IMR-90 (cell line): ENCODE measurements at regions not wholly inside any gene's neighbourhood (a gene's known extent, or its start where the extent isn't known, plus 50 kb on each side); places are given as distances from the start of the nearest gene placed in this dataset.

Experiments used
- ATAC-seq: fragments of 200-7000 bp; cut with Tn5 transposase; 2 replicates; pipeline ENCODE4 v1.9.1; 2020; ENCODE audit warnings: low read depth, mild to moderate bottlenecking, moderate library complexity
- BruUV-seq: library from RNA; stranded (reverse); fragments of 400-500 nt; replicated peaks from 2 replicates; lab custom pipeline; 2021; lab: Mats Ljungman, UMichigan
- CTCF ChIA-PET: fragments of 300-600 bp; formaldehyde crosslinking; extraction: SDS; loops from one replicate; lab custom pipeline; 2021; ENCODE audit warnings: antibody characterized with exemption; lab: Yijun Ruan, JAX
- POLR2A ChIA-PET: fragments of 300-600 bp; sonication (Branson Sonifier 250); formaldehyde crosslinking; loops from one replicate; lab custom pipeline; 2022; ENCODE audit warnings: antibody characterized with exemption; ENCODE audit not compliant: unreplicated experiment; lab: Charles Lee
- DNase-seq: peaks from one replicate; pipeline ENCODE4 v3.0.0; 2013
- H2AFZ ChIP-seq: replicated peaks from 2 replicates; pipeline ENCODE3; 2013; ENCODE audit warnings: low read length, mild to moderate bottlenecking; ENCODE audit not compliant: poor library complexity
- H2AK5ac ChIP-seq: 2 replicates; pipeline ENCODE4 v1.6.1; 2013; ENCODE audit warnings: low read depth, low read length, inconsistent platforms
- H2AK9ac ChIP-seq: replicated peaks from 2 replicates; pipeline ENCODE3; 2013; ENCODE audit warnings: mild to moderate bottlenecking, low read depth, low read length, moderate library complexity; ENCODE audit not compliant: poor library complexity
- H2BK120ac ChIP-seq: 2 replicates; pipeline ENCODE4 v1.6.1; 2013; ENCODE audit warnings: low read depth, low read length, inconsistent platforms
- H2BK15ac ChIP-seq: 3 replicates; pipeline ENCODE4 v1.6.1; 2013; ENCODE audit warnings: low read depth, low read length, inconsistent platforms
- H2BK20ac ChIP-seq: 2 replicates; pipeline ENCODE4 v1.6.1; 2013; ENCODE audit warnings: low read depth, mild to moderate bottlenecking, inconsistent platforms, low read length, moderate library complexity
- H2BK5ac ChIP-seq: 2 replicates; pipeline ENCODE4 v1.6.1; 2013; ENCODE audit warnings: mild to moderate bottlenecking, low read depth, low read length, inconsistent platforms; ENCODE audit not compliant: poor library complexity, severe bottlenecking
- H3K14ac ChIP-seq: replicated peaks from 2 replicates; pipeline ENCODE4 v1.6.1; 2013; ENCODE audit warnings: low read depth, low read length, inconsistent platforms
- H3K18ac ChIP-seq: 2 replicates; pipeline ENCODE4 v1.6.1; 2013; ENCODE audit warnings: low read depth, low read length, control low read depth
- H3K23ac ChIP-seq: 2 replicates; pipeline ENCODE4 v1.6.1; 2013; ENCODE audit warnings: low read depth, low read length, inconsistent platforms
- H3K27ac ChIP-seq: 2 replicates; pipeline ENCODE4 v1.5.1; 2013; ENCODE audit warnings: mild to moderate bottlenecking, control low read depth, low read length; ENCODE audit not compliant: insufficient read depth
- H3K27me3 ChIP-seq: 2 replicates; pipeline ENCODE4 v1.6.1; 2013; ENCODE audit warnings: low read length; ENCODE audit not compliant: control insufficient read depth, insufficient read depth
- H3K36me3 ChIP-seq: 2 replicates; pipeline ENCODE4 v1.6.1; 2013; ENCODE audit warnings: low read length, mixed read lengths; ENCODE audit not compliant: control insufficient read depth, insufficient read depth
- H3K4ac ChIP-seq: 2 replicates; pipeline ENCODE4 v1.6.1; 2013; ENCODE audit warnings: low read depth, low read length, inconsistent platforms
- H3K4me1 ChIP-seq: 2 replicates; pipeline ENCODE4 v1.6.1; 2013; ENCODE audit warnings: low read length, mixed read lengths; ENCODE audit not compliant: control insufficient read depth, insufficient read depth
- H3K4me2 ChIP-seq: 2 replicates; pipeline ENCODE4 v1.6.1; 2013; ENCODE audit warnings: low read depth, mild to moderate bottlenecking, control low read depth, low read length, moderate library complexity
- H3K4me3 ChIP-seq: 2 replicates; pipeline ENCODE4 v1.5.1; 2013; ENCODE audit warnings: low read depth, mild to moderate bottlenecking, control low read depth, low read length, moderate library complexity; ENCODE audit not compliant: insufficient read depth
- H3K56ac ChIP-seq: 2 replicates; pipeline ENCODE4 v1.6.1; 2013; ENCODE audit warnings: low read length, inconsistent platforms; ENCODE audit not compliant: insufficient read depth; ENCODE audit errors: extremely low read depth
- H3K79me1 ChIP-seq, 2 experiments: 2 replicates each; pipeline ENCODE4 v1.6.1; 2013; ENCODE audit warnings: low read length in 2 of 2, inconsistent platforms in 1 of 2, low read depth in 1 of 2
- H3K9ac ChIP-seq: 2 replicates; pipeline ENCODE4 v1.6.1; 2013; ENCODE audit warnings: low read depth, low read length, control low read depth
- H3K9me1 ChIP-seq: 2 replicates; pipeline ENCODE4 v1.6.1; 2013; ENCODE audit warnings: low read length, inconsistent platforms; ENCODE audit not compliant: insufficient read depth
- H3K9me3 ChIP-seq: 2 replicates; pipeline ENCODE4 v1.6.1; 2013; ENCODE audit warnings: low read length; ENCODE audit not compliant: control insufficient read depth, insufficient read depth
- H4K20me1 ChIP-seq: 2 replicates; pipeline ENCODE4 v1.6.1; 2013; ENCODE audit warnings: low read length, inconsistent platforms; ENCODE audit not compliant: insufficient read depth
- H4K5ac ChIP-seq: 2 replicates; pipeline ENCODE4 v1.6.1; 2013; ENCODE audit warnings: mild to moderate bottlenecking, low read depth, low read length, control low read depth
- H4K8ac ChIP-seq, 2 experiments: 2 replicates each; pipeline ENCODE4 v1.6.1; 2013; ENCODE audit warnings: low read depth in 2 of 2, low read length in 2 of 2, control low read depth in 1 of 2, inconsistent platforms in 1 of 2
- H4K91ac ChIP-seq: 2 replicates; pipeline ENCODE4 v1.6.1; 2013; ENCODE audit warnings: low read depth, low read length, inconsistent platforms; ENCODE audit not compliant: insufficient read depth
- CHD1 ChIP-seq: IDR thresholded peaks from 2 replicates; pipeline ENCODE4 v1.6.1; 2012; ENCODE audit warnings: low read depth, low read length, improper control_type of control experiment
- CTCF ChIP-seq: conservative IDR thresholded peaks from 2 replicates; pipeline ENCODE4 v1.5.1; 2012; ENCODE audit warnings: mild to moderate bottlenecking, low read depth, low read length, improper control_type of control experiment
- MAZ ChIP-seq: IDR thresholded peaks from 2 replicates; pipeline ENCODE4 v1.6.1; 2012; ENCODE audit warnings: low read depth, mild to moderate bottlenecking, low read length, improper control_type of control experiment, moderate library complexity, borderline replicate concordance
- MXI1 ChIP-seq: IDR thresholded peaks from 2 replicates; pipeline ENCODE4 v1.6.1; 2012; ENCODE audit warnings: low read depth, mild to moderate bottlenecking, low read length, moderate library complexity, borderline replicate concordance
- POLR2A ChIP-seq: IDR thresholded peaks from 2 replicates; pipeline ENCODE4 v1.6.1; 2012; ENCODE audit warnings: mild to moderate bottlenecking, low read depth, low read length
- RAD21 ChIP-seq: IDR thresholded peaks from 2 replicates; pipeline ENCODE4 v1.6.1; 2012; ENCODE audit warnings: low read length, improper control_type of control experiment
- RFX5 ChIP-seq: IDR thresholded peaks from 2 replicates; pipeline ENCODE4 v1.8.0; 2012; ENCODE audit warnings: low read depth, mild to moderate bottlenecking, low read length, moderate library complexity
- SMC3 ChIP-seq: fragments of 150-350 bp; IDR thresholded peaks from 2 replicates; pipeline ENCODE4 v1.6.1; 2016; ENCODE audit warnings: low read depth, mild to moderate bottlenecking, antibody characterized with exemption, low read length, moderate library complexity
- USF2 ChIP-seq: fragments of 150-350 bp; IDR thresholded peaks from 2 replicates; pipeline ENCODE4 v1.6.1; 2017; ENCODE audit warnings: mild to moderate bottlenecking, antibody characterized with exemption, low read length, low read depth
- WGBS, 2 experiments: methylation state at CpG; one replicate each; pipeline versions ENCODE4 v1.1.5 to v1.1.7; 2013; ENCODE audit warnings: missing lambda C conversion rate in 2 of 2; ENCODE audit not compliant: insufficient read length in 1 of 2; ENCODE audit errors: extremely low coverage in 2 of 2; 5-methylcytosine and 5-hydroxymethylcytosine counted together
- dilution Hi-C: fragments of 300-500 bp; cut with HindIII; formaldehyde crosslinking; loops from one replicate; pipeline ENCODE4 v1.14.3; 2018; ENCODE audit warnings: low sequenced_read_pairs; ENCODE audit not compliant: unreplicated experiment
- in situ Hi-C: fragments of 300-500 bp; cut with MboI; formaldehyde crosslinking; loops from 3 replicates; pipeline ENCODE4 v1.14.3; 2019; ENCODE audit warnings: low sequenced_read_pairs, inconsistent platforms, mixed read lengths
- intact Hi-C: fragments of 100-400 bp; cut with micrococcal nuclease; formaldehyde crosslinking; loops from 2 replicates; pipeline ENCODE4 v1.10.0; 2022

GRCh38 chr12:42946871-42947381, 357.4 kb upstream of the PRICKLE1 start:
- Histone ChIP-seq H3K9me3 (peaks cover 5% of the 10 kb centered on the region), H3K56ac (no peak overlapping the region), H3K18ac (no peak overlapping the region), H4K20me1 (no peaks in the 10 kb centered on the region), H3K23ac (no peak overlapping the region), H3K4me2 (no peak overlapping the region), H4K5ac (no peak overlapping the region), H4K8ac (no peak overlapping the region), H2BK20ac (no peak overlapping the region), H3K36me3 (no peaks in the 10 kb centered on the region), H3K27ac (no peak overlapping the region), H2BK120ac (no peak overlapping the region), H3K14ac (no peak overlapping the region), H3K9ac (no peak overlapping the region), H3K4me3 (no peak overlapping the region), H2AK5ac (no peak overlapping the region), H2AK9ac (no peak overlapping the region), H3K4ac (no peak overlapping the region), H2AFZ (no peak overlapping the region), H3K4me1 (no peaks in the 10 kb centered on the region), H3K79me1 (no peaks in the 10 kb centered on the region), H2BK15ac (no peak overlapping the region), H3K27me3 (no peaks in the 10 kb centered on the region), H4K91ac (no peak overlapping the region), H3K9me1 (no peaks in the 10 kb centered on the region), H2BK5ac (no peak overlapping the region)
- BruUV-seq, result no TSS peak
- in situ Hi-C loops, result no loop called here
- no CpG with 5 or more reads among the region's 2 CpGs for WGBS, 2 experiments
- DNase-seq (no peak), ATAC-seq (no peak)
- dilution Hi-C loops, result no loop called here
- intact Hi-C loops, result no loop called here
- TF ChIP-seq RAD21 (no peak), POLR2A (no peak), CTCF (no peak), MXI1 (no peak), SMC3 (no peak), RFX5 (no peak), CHD1 (no peak), USF2 (no peak), MAZ (no peak)
- ChIA-PET CTCF (no interaction called here), POLR2A (no interaction called here)
